KMS-11 (cell line): ENCODE measurements at regions not wholly inside any gene's neighbourhood (a gene's known extent, or its start where the extent isn't known, plus 50 kb on each side); places are given as distances from the start of the nearest gene placed in this dataset.

Source experiments
- H2AFZ ChIP-seq: fragments of 200-600 bp; sonication (generic); 2 replicates; pipeline ENCODE4 v1.6.1; 2016; ENCODE audit warnings: antibody characterized with exemption, mixed run types, low read depth
- H3K27ac ChIP-seq: fragments of 200-600 bp; sonication (generic); 2 replicates; pipeline ENCODE4 v1.6.1; 2016; ENCODE audit warnings: mild to moderate bottlenecking, mixed run types
- H3K27me3 ChIP-seq: fragments of 200-600 bp; sonication (generic); 2 replicates; pipeline ENCODE4 v1.6.1; 2017; ENCODE audit warnings: mild to moderate bottlenecking, low read depth, mixed run types, moderate library complexity; ENCODE audit not compliant: insufficient read depth
- H3K36me3 ChIP-seq: fragments of 200-600 bp; sonication (generic); 2 replicates; pipeline ENCODE4 v1.6.1; 2017; ENCODE audit warnings: mild to moderate bottlenecking, mixed run types; ENCODE audit not compliant: insufficient read depth
- H3K4me1 ChIP-seq: fragments of 200-600 bp; sonication (generic); 2 replicates; pipeline ENCODE4 v1.6.1; 2016; ENCODE audit warnings: mild to moderate bottlenecking, low read depth, mixed run types; ENCODE audit not compliant: poor library complexity, severe bottlenecking
- H3K4me2 ChIP-seq: fragments of 200-600 bp; sonication (generic); 2 replicates; pipeline ENCODE4 v1.7.0; 2016; ENCODE audit warnings: mild to moderate bottlenecking, mixed run types
- H3K4me3 ChIP-seq: fragments of 200-600 bp; sonication (generic); IDR thresholded peaks from 2 replicates; pipeline ENCODE4 v1.6.1; 2017; ENCODE audit warnings: low read depth, low read length, mixed read lengths; ENCODE audit not compliant: insufficient read depth
- H3K79me2 ChIP-seq: fragments of 200-600 bp; sonication (generic); 2 replicates; pipeline ENCODE4 v1.6.1; 2016; ENCODE audit warnings: low read depth, mixed run types; ENCODE audit not compliant: insufficient read depth
- H3K9ac ChIP-seq: fragments of 200-600 bp; sonication (generic); 2 replicates; pipeline ENCODE4 v1.6.1; 2016; ENCODE audit warnings: mild to moderate bottlenecking, mixed run types
- H4K20me1 ChIP-seq: fragments of 200-600 bp; sonication (generic); 2 replicates; pipeline ENCODE4 v1.6.1; 2016; ENCODE audit warnings: mild to moderate bottlenecking, mixed run types; ENCODE audit not compliant: insufficient read depth
- TF ChIP-seq, protein P1 (sequence below): fragments of 200-600 bp; sonication (generic); conservative IDR thresholded peaks from 2 replicates; pipeline ENCODE4 v1.6.1; 2017; ENCODE audit warnings: low read depth, mild to moderate bottlenecking, antibody characterized with exemption, low read length, moderate library complexity, mixed read lengths

DNA sequence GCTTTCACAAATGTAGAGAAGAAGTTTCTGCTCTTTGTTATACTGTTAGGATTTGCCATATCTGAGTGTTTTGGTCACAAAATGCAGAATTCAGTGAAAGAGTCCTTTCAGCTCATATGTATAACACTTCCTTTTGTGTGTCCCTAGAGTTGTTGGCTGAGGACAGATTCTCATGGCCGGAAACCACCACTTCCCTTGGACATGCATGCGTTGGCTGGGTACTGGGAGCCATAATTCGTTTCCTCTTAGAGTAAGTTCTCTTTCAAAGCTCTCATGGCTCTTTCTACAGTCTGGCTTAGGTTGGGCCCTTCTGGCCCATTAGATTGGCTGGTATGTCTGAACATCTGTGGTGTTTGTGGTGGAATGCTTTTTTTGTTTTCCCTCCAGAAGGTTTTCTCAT, 298.5 kb downstream of the DIPK2A start:
- Histone ChIP-seq H3K9ac (no peak overlapping the region), H3K4me3 (no peak overlapping the region), H2AFZ (no peak overlapping the region), H3K4me2 (no peak overlapping the region), H3K79me2 (no peaks in the 10 kb centered on the region), H4K20me1 (no peaks in the 10 kb centered on the region), H3K4me1 (peaks cover 23% of the 10 kb centered on the region), H3K27ac (no peak overlapping the region), H3K27me3 (no peaks in the 10 kb centered on the region), H3K36me3 (no peaks in the 10 kb centered on the region)
- TF ChIP-seq, protein P1, sequence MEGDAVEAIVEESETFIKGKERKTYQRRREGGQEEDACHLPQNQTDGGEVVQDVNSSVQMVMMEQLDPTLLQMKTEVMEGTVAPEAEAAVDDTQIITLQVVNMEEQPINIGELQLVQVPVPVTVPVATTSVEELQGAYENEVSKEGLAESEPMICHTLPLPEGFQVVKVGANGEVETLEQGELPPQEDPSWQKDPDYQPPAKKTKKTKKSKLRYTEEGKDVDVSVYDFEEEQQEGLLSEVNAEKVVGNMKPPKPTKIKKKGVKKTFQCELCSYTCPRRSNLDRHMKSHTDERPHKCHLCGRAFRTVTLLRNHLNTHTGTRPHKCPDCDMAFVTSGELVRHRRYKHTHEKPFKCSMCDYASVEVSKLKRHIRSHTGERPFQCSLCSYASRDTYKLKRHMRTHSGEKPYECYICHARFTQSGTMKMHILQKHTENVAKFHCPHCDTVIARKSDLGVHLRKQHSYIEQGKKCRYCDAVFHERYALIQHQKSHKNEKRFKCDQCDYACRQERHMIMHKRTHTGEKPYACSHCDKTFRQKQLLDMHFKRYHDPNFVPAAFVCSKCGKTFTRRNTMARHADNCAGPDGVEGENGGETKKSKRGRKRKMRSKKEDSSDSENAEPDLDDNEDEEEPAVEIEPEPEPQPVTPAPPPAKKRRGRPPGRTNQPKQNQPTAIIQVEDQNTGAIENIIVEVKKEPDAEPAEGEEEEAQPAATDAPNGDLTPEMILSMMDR, result no peak

DNA sequence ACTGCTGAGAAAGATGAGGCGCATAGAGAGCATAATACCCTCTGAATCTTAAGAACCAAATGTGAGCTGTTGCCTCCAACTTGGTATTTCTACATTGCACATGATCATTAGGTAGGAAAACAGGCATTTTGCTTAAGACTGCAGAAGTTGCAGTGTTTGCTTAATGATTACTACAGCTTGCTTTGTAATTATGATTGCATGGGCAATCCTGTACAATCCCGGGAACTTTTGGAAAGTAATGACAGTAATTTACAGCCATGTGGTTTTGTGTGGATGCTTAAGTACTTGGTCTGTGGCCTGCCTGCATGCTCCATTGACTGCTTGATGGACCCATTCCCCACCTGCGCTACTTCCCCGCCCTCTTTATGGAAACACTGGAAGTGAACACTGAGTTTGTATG, 301.1 kb downstream of the DIPK2A start:
- no peak overlapping the region for H3K4me2 ChIP-seq
- no peak overlapping the region for H3K4me3 ChIP-seq
- TF ChIP-seq, protein P1, result no peak
- no peaks in the 10 kb centered on the region for H3K79me2 ChIP-seq
- H3K4me1 ChIP-seq, result peaks cover 42% of the 10 kb centered on the region
- no peak overlapping the region for H3K9ac ChIP-seq
- H2AFZ ChIP-seq, result no peak overlapping the region
- no peaks in the 10 kb centered on the region for H3K36me3 ChIP-seq
- H3K27ac ChIP-seq, result no peak overlapping the region
- no peaks in the 10 kb centered on the region for H3K27me3 ChIP-seq
- H4K20me1 ChIP-seq, result no peaks in the 10 kb centered on the region

GRCh38 chr3:144273601-144274000, 302.0 kb downstream of the DIPK2A start:
- no peak overlapping the region for H2AFZ ChIP-seq
- TF ChIP-seq, protein P1, result no peak
- no peak overlapping the region for H3K9ac ChIP-seq
- no peak overlapping the region for H3K4me3 ChIP-seq
- no peaks in the 10 kb centered on the region for H3K79me2 ChIP-seq
- no peaks in the 10 kb centered on the region for H4K20me1 ChIP-seq
- no peaks in the 10 kb centered on the region for H3K27me3 ChIP-seq
- H3K27ac ChIP-seq, result no peak overlapping the region
- no peak overlapping the region; the same call in 1 of the 2 replicates for H3K4me2 ChIP-seq
- peaks cover 44% of the 10 kb centered on the region for H3K4me1 ChIP-seq
- no peaks in the 10 kb centered on the region for H3K36me3 ChIP-seq

DNA sequence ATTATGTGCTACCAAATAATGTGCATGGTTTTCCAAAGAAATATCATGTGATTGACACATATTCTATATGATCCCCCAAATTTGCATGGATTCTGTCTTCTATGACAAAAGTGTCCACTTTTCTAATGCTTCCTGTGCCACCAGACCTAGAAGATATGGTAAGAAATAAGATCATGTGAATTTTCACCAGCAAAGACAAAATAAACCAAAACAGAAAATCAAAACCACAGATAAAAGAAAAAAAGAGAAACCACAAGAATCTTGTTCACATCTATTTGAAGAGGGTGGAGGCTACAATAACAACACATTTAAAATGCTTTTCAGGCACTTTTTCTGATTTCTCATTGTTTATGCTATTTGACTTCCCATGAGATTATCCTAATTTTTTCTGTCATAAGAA, 303.4 kb downstream of the DIPK2A start:
- Histone ChIP-seq H3K27ac (peak overlapping the region; percentile 5; the same call in 1 of the 2 replicates), H3K9ac (no peak overlapping the region), H2AFZ (no peak overlapping the region), H4K20me1 (no peaks in the 10 kb centered on the region), H3K4me2 (peak overlapping the region; percentile 43), H3K4me3 (no peak overlapping the region), H3K4me1 (peaks cover 56% of the 10 kb centered on the region), H3K36me3 (no peaks in the 10 kb centered on the region), H3K27me3 (no peaks in the 10 kb centered on the region), H3K79me2 (no peaks in the 10 kb centered on the region)
- TF ChIP-seq, protein P1, result no peak

DNA sequence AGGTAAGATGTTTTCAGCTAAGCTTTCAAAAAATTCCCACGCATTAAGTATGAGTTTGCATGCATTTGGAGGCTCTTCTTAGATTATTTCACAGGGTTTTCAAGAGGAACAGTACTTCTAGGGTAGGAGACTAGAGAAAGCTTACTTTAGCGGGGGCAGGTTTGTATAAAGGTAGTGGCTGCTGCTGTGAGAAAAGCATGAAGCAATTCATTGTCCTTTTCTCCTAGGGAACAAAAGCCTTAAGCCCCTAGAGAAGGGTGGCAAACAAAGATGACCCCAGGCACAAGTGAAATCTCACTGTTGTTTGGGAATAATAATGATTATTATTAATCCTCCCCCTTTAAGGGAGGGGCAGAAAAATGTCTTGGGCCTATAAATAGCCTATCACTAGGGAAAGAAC, 310.7 kb downstream of the DIPK2A start:
- TF ChIP-seq, protein P1, result no peak
- H3K9ac ChIP-seq, result no peak overlapping the region
- peaks cover 14% of the 10 kb centered on the region for H3K4me1 ChIP-seq
- H3K79me2 ChIP-seq, result no peaks in the 10 kb centered on the region
- no peaks in the 10 kb centered on the region for H4K20me1 ChIP-seq
- H3K4me2 ChIP-seq, result no peak overlapping the region
- no peak overlapping the region for H2AFZ ChIP-seq
- no peaks in the 10 kb centered on the region for H3K27me3 ChIP-seq
- no peak overlapping the region for H3K4me3 ChIP-seq
- no peak overlapping the region for H3K27ac ChIP-seq
- no peaks in the 10 kb centered on the region for H3K36me3 ChIP-seq
